RKO (cell line): ENCODE measurements at regions not wholly inside any gene's neighbourhood (a gene's known extent, or its start where the extent isn't known, plus 50 kb on each side); places are given as distances from the start of the nearest gene placed in this dataset.
"Not testable (repeated sequence)": the region's sequence is repeated elsewhere in the genome, so short reads cannot be mapped to it uniquely, and the experiment has no call there.

ENCODE experiments used
- DNase-seq: peaks from one replicate; pipeline ENCODE4 v3.0.0-alpha.2; 2016; ENCODE audit warnings: low spot score

DNA sequence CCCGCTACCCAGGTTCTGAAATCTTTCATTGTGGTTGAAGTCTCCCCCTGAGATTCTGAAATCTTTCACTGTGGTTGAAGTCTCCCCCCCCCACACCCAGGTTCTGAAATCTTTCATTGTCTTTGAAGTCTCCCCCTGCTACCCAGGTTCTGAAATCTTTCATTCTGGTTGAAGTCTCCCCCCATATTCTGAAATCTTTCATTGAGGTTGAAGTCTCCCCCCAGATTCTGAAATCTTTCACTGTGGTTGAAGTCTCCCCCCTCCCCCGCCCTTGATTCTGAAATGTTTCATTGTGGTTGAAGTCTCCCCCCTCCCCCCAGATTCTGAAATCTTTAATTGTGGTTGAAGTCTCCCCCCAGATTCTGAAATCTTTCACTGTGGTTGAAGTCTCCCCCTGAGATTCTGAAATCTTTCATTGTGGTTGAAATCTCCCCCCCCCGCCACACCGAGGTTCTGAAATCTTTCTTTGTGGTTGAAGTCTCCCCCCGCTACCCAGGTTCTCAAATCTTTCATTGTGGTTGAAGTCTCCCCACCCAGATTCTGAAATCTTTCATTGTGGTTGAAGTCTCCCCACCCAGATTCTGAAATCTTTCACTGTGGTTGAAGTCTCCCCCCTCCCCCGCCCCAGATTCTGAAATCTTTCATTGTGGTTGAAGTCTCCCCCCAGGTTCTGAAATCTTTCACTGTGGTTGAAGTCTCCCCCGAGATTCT, 915.2 kb downstream of the BRD1 start:
- DNase-seq: not testable (repeated sequence)

DNA sequence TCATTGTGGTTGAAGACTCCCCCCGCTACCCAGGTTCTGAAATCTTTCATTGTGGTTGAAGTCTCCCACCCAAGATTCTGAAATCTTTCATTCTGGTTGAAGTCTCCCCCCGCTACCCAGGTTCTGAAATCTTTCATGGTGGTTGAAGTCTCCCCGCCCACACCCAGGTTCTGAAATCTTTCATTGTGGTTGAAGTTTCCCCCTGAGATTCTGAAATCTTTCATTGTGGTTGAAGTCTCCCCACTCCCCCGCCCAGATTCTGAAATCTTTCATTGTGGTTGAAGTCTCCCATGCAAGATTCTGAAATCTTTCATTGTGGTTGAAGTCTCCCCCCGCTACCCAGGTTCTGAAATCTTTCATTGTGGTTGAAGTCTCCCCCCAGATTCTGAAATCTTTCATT, 916.0 kb downstream of the BRD1 start:
- not testable (repeated sequence) for DNase-seq

DNA sequence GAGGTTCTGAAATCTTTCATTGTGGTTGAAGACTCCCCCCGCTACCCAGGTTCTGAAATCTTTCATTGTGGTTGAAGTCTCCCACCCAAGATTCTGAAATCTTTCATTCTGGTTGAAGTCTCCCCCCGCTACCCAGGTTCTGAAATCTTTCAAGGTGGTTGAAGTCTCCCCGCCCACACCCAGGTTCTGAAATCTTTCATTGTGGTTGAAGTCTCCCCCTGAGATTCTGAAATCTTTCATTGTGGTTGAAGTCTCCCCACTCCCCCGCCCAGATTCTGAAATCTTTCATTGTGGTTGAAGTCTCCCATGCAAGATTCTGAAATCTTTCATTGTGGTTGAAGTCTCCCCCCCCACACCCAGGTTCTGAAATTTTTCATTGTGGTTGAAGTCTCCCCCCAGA, 916.6 kb downstream of the BRD1 start:
- not testable (repeated sequence) for DNase-seq

DNA sequence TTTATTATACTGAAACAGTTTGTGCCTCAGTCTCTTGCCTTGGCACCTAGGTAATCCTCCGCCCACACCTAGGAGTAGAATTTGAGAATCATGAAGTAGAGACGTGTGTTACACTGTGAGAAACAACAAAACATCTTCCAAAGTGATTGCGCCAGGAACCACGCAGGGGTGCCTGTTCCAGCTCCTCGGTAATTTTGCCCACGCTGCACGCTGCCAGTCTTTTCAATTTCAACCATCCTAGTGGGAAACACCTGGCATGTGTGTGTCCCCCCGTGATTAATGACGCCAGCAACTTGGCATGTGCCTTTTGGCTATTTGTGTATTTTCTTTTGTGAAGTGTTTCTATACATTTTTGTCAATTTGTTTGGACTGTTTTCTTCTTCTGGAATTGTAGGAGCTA, 919.1 kb downstream of the BRD1 start:
- DNase-seq: no peak

DNA sequence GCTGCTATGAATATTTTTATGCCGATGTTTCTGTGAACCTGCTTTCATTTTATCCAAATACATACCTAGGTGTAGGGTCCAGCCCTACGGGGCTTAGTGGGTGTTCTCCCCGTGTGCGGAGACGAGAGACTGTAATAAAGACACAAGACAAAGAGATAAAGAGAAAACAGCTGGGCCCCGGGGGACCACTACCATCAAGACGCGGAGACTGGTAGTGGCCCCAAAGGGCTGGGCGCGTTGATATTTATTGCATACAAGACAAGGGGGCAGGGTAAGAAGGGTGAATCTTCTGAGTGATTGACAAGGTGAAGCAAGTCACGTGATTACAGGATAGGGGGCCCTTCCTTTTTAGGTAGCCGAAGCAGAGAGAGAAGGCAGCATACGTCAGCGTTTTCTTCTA, 920.1 kb downstream of the BRD1 start:
- DNase-seq: no peak

DNA sequence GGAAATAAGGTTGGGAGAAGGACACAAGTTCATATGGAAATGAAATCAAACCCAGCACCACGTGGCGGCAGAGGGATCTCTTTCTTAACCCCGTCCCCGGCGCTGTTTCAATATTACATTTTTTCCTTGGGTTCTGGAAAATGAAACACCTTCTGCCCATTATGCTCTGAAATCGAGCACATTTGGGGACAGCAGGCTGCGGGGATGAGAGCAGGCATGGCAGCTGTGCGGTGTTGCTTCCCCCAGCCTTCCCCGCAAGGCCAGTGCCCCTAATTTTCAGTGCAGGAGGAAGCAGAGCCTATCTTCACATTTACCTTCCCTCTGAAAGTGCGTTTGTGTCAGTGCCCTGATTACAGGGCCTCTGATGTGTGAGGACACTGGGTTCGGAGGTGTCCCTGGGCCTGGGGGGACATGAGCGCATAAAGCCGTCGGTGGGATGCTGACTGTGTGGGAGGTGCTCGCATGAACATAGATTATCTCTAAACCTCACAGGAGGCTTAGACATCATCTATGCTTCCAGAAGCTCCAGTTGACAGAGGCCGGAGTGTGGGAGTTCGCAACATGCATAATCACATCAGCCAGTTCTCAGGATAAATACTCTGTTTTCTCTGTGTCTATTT, 921.3 kb downstream of the BRD1 start:
- no peak for DNase-seq

DNA sequence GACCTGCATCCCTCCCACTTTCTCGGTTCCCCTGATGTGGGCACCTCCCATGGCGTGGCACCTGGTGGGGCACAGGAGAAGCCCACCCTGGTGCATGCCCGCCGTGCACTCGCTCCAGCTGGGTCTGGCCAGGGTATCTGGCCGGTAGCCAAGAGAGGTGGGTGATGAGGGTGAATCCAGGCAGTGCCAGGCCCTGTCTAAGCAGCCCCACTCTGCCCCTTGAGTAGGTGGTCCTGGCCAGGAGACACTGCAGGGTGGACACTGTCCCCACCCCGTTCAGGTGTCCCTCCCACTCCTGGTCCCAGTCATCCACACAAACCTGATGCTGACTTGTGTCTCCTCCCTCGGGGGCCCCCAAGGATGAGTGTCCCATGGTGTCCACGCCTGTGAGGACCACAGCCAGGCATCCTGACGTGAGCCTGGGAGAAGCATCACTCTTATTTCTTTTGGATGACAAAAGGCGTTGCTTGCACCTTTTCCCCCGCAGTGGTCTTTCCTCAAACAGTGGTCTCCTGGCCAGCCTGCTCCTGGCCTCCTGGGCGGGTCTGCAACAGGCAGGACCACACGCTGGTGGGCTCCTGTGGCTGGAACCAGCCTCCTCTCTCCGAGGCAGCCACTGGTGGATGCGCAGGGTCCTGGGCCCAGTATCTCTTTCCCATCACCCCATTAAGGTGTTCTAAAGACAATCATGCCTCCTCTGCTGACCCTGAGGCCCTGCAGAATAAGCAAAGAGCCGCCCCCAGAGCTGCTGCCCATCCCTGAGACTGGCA, 922.3 kb downstream of the BRD1 start:
- DNase-seq: no peak

DNA sequence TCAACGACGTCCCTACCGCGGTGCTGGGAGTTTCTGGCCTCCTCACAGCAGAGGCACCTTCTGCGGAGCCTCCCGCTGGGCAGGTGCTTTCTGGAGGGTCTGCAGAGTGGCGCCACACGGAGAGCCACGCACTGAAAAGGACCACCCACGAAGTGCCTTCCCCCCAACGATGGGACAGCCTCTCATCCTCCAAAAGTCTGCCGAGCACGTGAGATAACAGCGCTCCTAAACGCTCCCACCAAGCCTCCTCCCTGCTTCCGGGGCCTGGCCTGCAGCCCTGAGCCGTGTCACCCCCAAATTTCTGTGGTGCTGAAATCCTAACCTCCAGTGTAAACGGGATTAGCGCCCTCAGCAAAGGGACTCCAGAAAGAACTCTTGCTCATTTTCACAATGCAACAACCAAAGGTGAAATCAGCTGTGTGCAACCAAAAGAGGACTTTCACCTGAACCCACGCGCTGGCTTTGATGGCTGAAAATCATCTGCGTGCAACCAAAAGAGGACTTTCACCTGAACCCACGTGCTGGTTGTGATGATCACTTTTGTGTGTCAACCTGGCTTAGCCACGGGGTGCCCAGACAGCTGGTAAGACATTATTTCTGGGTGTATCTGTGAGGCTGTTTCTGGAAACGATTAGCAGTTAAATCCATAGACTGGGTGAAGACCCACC, 924.6 kb downstream of the BRD1 start:
- no peak for DNase-seq

DNA sequence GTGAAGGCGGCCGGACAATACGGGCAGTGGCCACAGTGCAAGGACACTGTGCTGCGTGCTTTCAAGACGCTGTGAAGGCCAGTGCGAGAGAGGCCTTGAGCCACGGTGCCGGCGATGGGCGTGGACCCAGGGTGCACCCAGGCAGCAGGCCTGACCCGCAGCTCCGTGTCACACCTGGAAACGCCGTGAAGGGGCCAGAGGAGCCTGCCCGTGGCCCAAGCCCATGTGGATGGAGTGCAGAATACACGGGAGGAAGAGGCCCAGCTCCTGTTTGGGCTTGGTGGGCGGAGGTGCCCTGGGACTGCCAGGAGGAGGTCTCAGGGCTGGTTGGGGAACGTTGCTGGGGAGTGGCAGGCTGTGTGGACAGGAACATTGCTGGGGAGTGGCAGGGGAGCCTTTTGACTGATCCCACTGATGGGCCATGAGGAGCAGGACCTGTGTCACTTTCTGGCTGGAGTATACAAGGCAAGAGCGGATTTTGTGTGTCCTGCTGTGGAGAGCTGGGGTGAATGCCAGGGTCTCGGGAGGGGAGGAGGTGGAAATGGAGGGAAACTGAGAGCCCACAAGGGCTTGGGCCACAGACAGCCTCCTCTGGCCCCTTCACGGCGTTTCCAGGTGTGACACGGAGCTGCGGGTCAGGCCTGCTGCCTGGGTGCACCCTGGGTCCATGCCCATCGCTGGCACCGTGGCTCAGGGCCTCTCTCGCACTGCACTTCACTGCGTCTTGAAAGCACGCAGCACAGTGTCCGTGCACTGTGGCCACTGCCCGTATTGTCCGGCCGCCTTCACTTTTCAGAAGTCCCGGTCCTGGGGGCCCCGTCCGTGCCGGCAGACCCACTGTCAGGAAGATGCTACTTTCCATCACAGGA, 925.4 kb downstream of the BRD1 start:
- DNase-seq: no peak

DNA sequence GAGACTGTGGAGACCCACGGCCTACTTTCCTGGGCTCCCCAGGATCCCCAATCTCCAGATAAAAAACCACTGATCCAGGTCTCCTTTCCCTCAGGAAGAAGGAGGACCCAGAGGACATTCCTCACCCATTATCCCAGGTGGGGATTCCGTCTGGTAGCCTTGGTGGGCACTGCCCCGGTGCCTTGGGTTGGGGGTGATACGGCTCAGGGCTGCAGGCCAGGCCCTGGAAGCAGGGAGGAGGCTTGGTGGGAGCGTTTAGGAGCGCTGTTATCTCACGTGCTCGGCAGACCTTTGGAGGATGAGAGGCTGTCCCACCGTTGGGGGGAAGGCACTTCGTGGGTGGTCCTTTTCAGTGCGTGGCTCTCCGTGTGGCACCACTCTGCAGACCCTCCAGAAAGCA, 926.3 kb downstream of the BRD1 start:
- no peak for DNase-seq

DNA sequence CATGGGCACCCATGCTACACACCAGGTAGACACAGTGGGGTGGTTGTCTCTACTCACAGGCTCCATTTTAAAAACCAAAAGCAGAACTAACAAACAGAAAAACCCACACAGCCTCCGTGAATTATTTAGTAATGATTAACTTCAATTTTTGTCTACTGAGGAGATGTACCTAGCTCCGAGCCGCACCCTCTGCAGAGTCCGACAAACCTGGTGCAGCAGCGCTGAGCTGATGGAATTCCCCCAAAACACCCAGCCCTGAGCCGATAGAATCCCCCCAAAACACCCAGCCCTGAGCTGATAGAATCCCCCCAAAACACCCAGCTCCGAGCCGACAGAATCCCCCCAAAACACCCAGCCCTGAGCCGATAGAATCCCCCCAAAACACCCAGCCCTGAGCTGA, 927.0 kb downstream of the BRD1 start:
- DNase-seq: no peak

DNA sequence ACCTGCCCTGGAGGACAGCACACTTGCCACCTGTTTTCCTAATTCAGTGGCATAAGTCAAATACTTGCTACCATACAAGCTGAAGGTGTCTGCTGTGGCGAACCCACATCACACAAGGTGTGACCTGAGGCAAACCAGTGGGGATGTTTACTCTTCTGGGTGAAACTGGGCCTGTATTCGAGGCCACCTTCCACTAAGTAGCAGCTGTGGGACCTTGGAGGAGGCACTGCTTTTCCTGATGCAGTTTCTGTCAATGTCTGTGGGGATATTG, 927.4 kb downstream of the BRD1 start:
- no peak for DNase-seq

DNA sequence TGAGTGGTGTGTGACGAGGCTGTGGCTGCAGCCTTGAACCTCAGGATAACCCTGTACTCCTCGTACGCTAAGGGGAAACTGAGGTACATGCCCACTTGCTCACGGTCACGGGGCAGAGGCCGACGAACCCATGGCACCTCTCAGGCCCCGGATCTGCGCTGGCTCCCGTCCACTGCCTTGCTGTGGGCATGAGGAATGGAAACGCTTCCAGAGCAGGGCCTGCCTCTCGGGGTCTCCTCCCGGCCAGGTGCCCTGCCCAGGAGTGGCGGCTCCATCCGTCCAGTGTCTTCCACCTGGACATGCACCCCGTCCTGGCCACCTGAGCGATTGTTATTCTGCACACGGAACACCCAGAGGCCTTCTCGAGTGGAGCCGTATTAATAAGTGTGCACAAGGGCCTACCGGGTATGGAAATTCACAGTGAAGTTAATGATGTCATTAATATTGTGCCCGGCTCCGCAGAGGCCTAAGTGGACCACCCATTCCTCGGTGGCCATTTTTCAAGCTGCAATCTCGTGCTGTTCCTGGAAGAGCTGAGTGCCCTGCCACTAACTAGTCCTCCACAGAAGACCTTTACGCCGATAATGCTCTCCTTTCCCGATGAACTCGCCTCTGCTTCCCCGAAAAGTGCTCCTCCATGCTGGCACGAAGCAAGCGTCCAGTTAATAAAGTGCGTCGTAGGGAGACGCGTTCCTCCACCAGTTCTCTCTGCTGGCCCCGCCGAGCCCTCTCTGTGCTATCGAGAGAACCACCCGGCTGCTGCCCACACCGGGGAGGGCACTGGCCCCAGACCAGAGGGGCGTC, 927.9 kb downstream of the BRD1 start:
- DNase-seq: no peak

DNA sequence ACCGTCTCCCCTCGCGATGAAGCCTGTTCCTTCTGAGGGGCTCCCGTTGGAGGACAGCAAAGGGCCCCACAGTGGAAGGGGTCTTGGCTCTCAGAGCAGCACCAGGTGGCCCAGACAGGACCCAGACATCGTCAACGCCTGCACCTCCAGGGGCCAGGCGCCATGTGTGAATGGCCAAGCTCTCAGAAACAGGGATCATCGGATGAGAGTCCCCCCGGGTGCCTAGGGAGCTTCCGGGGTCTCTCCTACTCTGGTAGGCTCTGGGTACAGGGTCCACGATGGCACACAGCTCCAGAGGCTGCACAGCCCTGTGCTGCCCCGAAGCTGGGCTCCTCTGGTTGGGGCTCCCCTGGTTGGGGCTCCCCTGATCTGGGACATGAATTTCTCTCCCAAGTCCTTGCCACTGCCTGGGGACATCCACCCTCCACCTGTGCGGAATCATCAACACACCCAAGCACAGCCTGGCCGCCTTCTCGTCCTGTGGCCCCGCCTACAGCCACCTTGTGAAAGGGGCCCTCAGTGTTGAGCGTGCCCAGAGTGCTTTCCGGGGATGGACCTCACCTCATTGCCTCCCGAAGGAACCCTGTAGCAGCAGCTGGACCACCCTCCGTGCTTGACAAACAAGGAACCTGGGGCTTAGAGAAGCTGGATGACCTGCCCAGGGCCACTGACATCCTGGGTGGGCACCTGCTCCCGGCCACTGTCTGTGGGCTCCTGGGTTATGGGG, 929.0 kb downstream of the BRD1 start:
- DNase-seq: no peak

DNA sequence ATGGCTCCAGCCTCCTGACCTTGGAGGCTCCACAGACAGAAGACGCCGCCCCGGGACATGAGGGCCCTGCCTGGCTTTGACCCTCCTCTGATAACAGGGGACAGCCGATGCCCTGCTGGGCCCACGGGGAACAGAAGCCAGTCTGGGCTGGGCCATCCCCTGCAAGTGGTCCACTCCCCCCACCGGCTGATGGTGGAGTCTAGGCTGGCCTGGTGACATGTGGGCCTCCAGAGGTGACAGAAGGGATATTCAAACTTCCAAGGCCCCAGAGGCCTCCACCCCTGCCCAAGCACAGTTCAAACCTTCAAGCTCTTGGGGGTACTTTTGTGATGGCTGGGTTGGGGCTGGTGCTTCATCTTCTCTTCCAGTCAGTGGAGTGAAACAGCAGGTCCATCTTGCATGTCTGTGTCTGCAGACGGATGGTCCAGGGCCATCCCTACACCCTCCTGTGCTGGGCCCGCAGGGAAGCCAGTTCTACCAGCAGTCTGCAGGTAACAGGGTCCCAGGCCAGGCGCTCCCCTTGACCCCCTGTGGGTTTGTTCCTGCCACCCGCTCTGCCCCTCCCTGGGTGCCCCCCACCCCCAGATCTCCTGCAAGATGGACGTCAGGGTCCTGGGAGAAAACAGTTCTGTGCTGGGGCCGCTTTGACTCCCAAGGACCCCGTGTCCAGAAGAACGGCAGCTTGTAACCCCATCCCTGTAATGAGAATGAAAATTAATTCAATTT, 929.9 kb downstream of the BRD1 start:
- DNase-seq: no peak

DNA sequence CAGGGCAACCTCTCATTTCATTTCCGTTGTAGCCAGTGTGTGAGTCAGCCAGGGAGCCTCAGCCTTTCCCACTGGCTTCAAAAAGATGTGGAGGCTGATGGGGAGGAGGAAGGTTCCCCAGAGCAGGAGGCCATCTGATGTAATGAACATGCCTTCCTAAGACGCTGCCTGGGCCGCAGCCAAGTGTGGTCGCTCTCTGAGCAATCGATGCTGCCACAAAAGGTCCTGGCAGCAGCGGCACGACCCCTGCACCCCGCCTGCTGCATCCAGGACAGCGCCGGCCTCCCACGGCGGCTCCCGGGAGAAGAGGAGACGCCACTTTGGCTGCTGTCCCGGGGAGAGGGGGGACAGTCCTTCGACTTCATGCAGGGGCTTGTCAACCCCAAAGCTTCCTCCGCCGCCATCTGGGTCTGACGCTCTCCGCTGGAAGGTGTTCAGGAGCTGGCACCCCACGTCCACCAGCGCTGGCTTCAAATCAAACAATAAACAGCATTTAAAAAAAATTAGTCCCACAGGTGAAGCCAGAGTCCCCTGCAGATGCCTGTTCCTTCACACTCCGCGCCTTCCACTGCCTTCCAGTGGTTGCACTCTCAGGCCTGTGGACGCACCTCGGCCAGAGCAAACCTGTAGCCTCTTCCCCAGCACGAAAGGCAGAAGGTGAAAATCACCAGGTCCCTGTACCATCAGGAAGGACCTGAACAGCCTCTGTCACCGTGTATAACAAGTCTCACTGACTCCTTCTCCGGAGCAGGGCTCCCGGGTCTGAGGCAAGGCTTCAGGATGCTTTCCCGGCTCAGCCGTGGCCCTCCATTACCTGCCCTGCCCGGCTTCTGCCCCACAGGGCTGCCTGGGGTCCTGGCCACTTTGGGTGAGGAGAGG, 930.7 kb downstream of the BRD1 start:
- DNase-seq: no peak

DNA sequence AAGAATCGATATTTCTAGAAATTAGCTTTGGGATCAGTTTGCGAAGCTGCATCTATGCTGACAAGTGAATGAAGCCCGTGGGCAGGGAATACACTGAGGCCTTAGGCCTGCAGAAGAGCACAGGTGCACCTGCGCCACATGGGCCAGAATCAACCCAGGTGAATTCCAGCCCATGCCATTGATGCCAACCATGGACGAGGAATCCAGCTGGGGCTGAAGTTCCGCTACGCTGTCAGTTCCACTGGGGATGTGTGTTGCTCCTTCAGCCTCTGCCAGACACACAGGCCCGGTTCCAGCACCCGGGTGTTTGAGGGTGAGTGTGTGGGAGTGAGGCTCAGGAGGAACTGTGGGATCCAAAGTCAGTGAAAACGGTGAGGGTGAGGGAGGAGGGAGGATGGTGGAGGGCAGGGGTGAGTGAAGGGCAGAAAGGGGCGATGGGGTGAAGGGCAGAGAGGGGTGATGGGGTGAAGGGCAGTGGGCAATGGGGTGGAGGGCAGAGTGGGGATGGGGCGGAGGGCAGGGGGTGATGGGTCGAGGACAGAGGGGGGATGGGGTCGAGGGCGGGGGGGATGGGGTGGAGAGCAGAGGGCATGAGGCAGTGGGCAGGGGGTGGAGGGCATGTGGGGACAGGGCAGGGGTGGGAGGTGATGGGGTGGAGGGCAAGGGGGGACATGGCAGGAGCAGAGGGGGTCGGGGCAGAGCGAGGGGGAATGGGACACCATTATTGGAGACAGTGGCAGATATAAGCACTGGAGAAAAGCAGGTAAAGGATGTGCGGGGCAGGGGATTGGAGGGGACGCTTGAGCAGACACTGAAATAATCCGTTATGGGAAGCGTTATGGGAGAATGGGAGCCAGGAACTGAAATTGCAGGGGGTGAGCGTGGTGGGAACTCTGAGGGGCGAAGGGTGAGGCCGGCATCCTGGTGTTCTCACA, 931.6 kb downstream of the BRD1 start:
- no peak for DNase-seq

DNA sequence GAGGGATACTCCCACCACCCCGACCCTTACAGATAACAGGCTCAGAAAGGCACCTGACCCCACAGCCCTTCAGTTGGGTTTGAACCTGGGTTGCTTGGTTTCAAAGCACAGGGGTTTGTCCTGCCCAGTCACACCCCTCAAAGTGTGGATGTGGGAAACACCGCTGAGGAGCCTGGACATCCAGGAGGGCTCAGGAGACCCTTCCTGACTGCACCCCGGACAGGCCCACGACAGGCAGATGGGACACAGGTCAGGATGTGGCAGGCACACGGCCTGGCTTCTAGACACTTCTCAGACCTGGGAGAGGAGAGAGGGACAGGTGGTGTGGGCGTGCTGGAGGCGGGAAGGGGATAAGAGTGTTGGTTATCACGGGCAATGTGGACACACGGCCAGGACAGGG, 932.3 kb downstream of the BRD1 start:
- DNase-seq: no peak
